NK-92 treated with Interleukin-12 subunit alpha and Interleukin-12 subunit beta, amount 100 ng/mL, for 24 hours (cell line): ENCODE measurements at regions not wholly inside any gene's neighbourhood (a gene's known extent, or its start where the extent isn't known, plus 50 kb on each side); places are given as distances from the start of the nearest gene placed in this dataset.

Experiments
- DNase-seq: peaks from one replicate; lab custom pipeline; 2025; lab: John Stamatoyannopoulos, UW

GRCh38 chr10:29685506-29685905 is 50.7 kb upstream of the SVIL start:
- DNase-seq, result no peak
